Panc1 (cell line): ENCODE measurements at regions not wholly inside any gene's neighbourhood (a gene's known extent, or its start where the extent isn't known, plus 50 kb on each side); places are given as distances from the start of the nearest gene placed in this dataset.

ENCODE experiments used
- ATAC-seq: fragments of 200-7000 bp; cut with Tn5 transposase; 2 replicates; pipeline ENCODE4 v1.9.1; 2020; ENCODE audit warnings: mild to moderate bottlenecking, moderate library complexity
- BruUV-seq: library from RNA; stranded (reverse); fragments of 400-500 nt; replicated peaks from 2 replicates; lab custom pipeline; 2021; lab: Mats Ljungman, UMichigan
- CTCF ChIA-PET: fragments of 300-600 bp; sonication (Branson Sonifier 250); formaldehyde crosslinking; loops from one replicate; lab custom pipeline; 2022; ENCODE audit warnings: antibody characterized with exemption; lab: Charles Lee
- POLR2A ChIA-PET: fragments of 300-600 bp; sonication (Branson Sonifier 250); formaldehyde crosslinking; loops from one replicate; lab custom pipeline; 2022; ENCODE audit warnings: antibody characterized with exemption; lab: Charles Lee
- DNase-seq: peaks from one replicate; pipeline ENCODE4 v3.0.0-alpha.2; 2010; ENCODE audit warnings: low read depth, low spot score
- H3K27ac ChIP-seq: 2 replicates; pipeline ENCODE4 v1.5.1; 2011; ENCODE audit warnings: mild to moderate bottlenecking, low read length, inconsistent platforms
- H3K27me3 ChIP-seq: fragments of 200-500 bp; sonication (Bioruptor generic); 2 replicates; pipeline ENCODE4 v1.6.0; 2014; ENCODE audit warnings: low read length, inconsistent platforms; ENCODE audit not compliant: control insufficient read depth, insufficient read depth
- H3K36me3 ChIP-seq: fragments of 200-500 bp; sonication (Bioruptor generic); 2 replicates; pipeline ENCODE4 v1.5.1; 2014; ENCODE audit warnings: inconsistent platforms, mild to moderate bottlenecking, low read length, moderate library complexity; ENCODE audit not compliant: control insufficient read depth, insufficient read depth
- H3K4me1 ChIP-seq: 2 replicates; pipeline ENCODE4 v1.5.1; 2011; ENCODE audit warnings: inconsistent platforms, mild to moderate bottlenecking, low read length, moderate library complexity; ENCODE audit not compliant: control insufficient read depth, insufficient read depth
- H3K4me3 ChIP-seq, 2 experiments: 2 replicates each; pipeline ENCODE4 v1.5.1; 2011 to 2012; ENCODE audit warnings: low read depth in 2 of 2, low read length in 2 of 2, mild to moderate bottlenecking in 2 of 2, inconsistent platforms in 1 of 2, moderate library complexity in 1 of 2
- H3K9me3 ChIP-seq: fragments of 200-500 bp; sonication (Bioruptor generic); 2 replicates; pipeline ENCODE4 v1.5.1; 2014; ENCODE audit warnings: low read depth, mild to moderate bottlenecking, inconsistent platforms, low read length, moderate library complexity; ENCODE audit not compliant: control insufficient read depth, insufficient read depth
- CTCF ChIP-seq: fragments of 450-650 bp; IDR thresholded peaks from 2 replicates; pipeline ENCODE4 v1.5.1; 2017; ENCODE audit warnings: mild to moderate bottlenecking
- POLR2AphosphoS5 ChIP-seq: IDR thresholded peaks from 2 replicates; pipeline ENCODE4 v1.6.1; 2012; ENCODE audit warnings: mild to moderate bottlenecking, low read depth, low read length, moderate library complexity
- REST ChIP-seq, 2 experiments: IDR thresholded peaks; 2 replicates each; pipeline ENCODE4 v1.6.1; 2011 to 2012; ENCODE audit warnings: low read depth in 2 of 2, control low read depth in 1 of 2, low read length in 1 of 2, mild to moderate bottlenecking in 1 of 2, moderate library complexity in 1 of 2; ENCODE audit not compliant: insufficient read depth in 1 of 2
- SIN3A ChIP-seq: IDR thresholded peaks from 2 replicates; pipeline ENCODE4 v1.6.1; 2012; ENCODE audit warnings: low read depth, mild to moderate bottlenecking, low read length, moderate library complexity, borderline replicate concordance; ENCODE audit not compliant: insufficient read depth
- TCF7L2 ChIP-seq: IDR thresholded peaks from 2 replicates; pipeline ENCODE4 v1.6.1; 2011; ENCODE audit warnings: mild to moderate bottlenecking, low read depth, low read length, inconsistent platforms
- in situ Hi-C: cut with HindIII; loops from 2 replicates; pipeline ENCODE4 v1.10.0; 2016; ENCODE audit warnings: low sequenced_read_pairs, low pct_unique_long_range_greater_than_20kb
- intact Hi-C: fragments of 100-400 bp; cut with micrococcal nuclease; formaldehyde crosslinking; loops from one replicate; pipeline ENCODE4 v1.10.0; 2022; ENCODE audit not compliant: unreplicated experiment

GRCh38 chr4:60992037-60992436, 208.1 kb upstream of the ADGRL3 start:
- no peaks in the 10 kb centered on the region for H3K27me3 ChIP-seq
- TF ChIP-seq CTCF (no peak), REST (IDR thresholded peaks at IDR 0.05; ENCODE audit: insufficient read depth in 1 of 2, low read depth in 2 of 2, low read length in 1 of 2) (no peak), POLR2AphosphoS5 (no peak), SIN3A (no peak), TCF7L2 (no peak)
- no peak for DNase-seq
- no peaks in the 10 kb centered on the region for H3K9me3 ChIP-seq
- H3K36me3 ChIP-seq: no peaks in the 10 kb centered on the region
- intact Hi-C loops (no loop called here), in situ Hi-C loops (no loop called here)
- POLR2A ChIA-PET: no interaction called here
- ATAC-seq: no peak
- H3K4me3 ChIP-seq: no peak overlapping the region
- H3K4me1 ChIP-seq: no peaks in the 10 kb centered on the region
- H3K27ac ChIP-seq: no peak overlapping the region
- CTCF ChIA-PET: no interaction called here
- no TSS peak for BruUV-seq

GRCh38 chr4:61003301-61003700, 196.8 kb upstream of the ADGRL3 start:
- no peak overlapping the region for H3K4me3 ChIP-seq
- BruUV-seq: no TSS peak
- DNase-seq (no peak), ATAC-seq (no peak)
- no peaks in the 10 kb centered on the region for H3K9me3 ChIP-seq
- no peaks in the 10 kb centered on the region for H3K36me3 ChIP-seq
- H3K4me1 ChIP-seq: no peaks in the 10 kb centered on the region
- POLR2A ChIA-PET: no interaction called here
- TF ChIP-seq POLR2AphosphoS5 (no peak), REST (IDR thresholded peaks at IDR 0.05; ENCODE audit: insufficient read depth in 1 of 2, low read depth in 2 of 2, low read length in 1 of 2) (no peak), SIN3A (no peak), TCF7L2 (no peak), CTCF (no peak)
- no peaks in the 10 kb centered on the region for H3K27me3 ChIP-seq
- no peak overlapping the region for H3K27ac ChIP-seq
- in situ Hi-C loops (no loop called here), intact Hi-C loops (no loop called here)
- CTCF ChIA-PET: no interaction called here
